GM19025 (cell line): ENCODE measurements at regions not wholly inside any gene's neighbourhood (a gene's known extent, or its start where the extent isn't known, plus 50 kb on each side); places are given as distances from the start of the nearest gene placed in this dataset.

Experiments used
- ATAC-seq: cut with Tn5 transposase; IDR thresholded peaks from one replicate; pipeline ENCODE4 v1.9.1; 2021; ENCODE audit warnings: mild to moderate bottlenecking, low read depth, moderate library complexity; ENCODE audit not compliant: unreplicated experiment

DNA sequence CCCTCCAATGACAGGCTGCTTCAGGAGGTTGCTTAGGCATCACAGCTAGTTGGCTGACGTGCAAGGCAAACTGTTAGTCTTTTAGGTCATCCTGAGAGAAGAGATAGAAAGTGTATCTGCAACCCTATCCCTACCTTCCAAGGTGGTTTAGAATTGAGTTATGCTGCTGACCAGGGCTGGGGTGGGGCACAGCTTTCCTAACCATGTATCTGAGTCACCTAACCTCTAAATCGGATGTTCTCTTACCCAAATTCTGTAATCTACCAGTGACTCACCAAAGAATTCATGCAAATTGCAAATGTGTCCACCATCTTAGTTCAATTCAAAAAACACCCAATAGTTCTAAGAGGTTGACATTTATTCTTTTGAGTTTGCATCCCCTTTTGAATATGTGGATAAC, 107.2 kb upstream of the DYNLRB2 start:
- ATAC-seq = no peak

DNA sequence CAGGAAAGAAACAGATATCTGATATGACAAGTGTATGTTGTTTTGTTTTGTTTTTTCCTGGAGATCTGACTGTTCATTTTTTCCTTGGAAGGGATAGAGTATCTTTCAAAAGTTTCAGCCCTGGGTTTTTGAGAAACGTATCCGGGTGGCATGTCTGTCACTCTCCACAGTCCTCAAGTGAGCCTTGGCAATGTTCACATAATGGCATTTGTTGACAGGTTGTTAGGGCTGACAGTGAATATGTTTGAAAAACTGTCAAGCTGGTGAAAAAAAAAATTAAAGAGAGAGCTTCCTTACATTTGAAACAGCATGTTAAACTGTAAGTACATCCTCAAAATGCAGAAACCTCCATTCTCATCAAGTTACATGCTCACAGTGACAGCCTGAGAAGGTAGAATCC, 113.0 kb upstream of the DYNLRB2 start:
- ATAC-seq = no peak

DNA sequence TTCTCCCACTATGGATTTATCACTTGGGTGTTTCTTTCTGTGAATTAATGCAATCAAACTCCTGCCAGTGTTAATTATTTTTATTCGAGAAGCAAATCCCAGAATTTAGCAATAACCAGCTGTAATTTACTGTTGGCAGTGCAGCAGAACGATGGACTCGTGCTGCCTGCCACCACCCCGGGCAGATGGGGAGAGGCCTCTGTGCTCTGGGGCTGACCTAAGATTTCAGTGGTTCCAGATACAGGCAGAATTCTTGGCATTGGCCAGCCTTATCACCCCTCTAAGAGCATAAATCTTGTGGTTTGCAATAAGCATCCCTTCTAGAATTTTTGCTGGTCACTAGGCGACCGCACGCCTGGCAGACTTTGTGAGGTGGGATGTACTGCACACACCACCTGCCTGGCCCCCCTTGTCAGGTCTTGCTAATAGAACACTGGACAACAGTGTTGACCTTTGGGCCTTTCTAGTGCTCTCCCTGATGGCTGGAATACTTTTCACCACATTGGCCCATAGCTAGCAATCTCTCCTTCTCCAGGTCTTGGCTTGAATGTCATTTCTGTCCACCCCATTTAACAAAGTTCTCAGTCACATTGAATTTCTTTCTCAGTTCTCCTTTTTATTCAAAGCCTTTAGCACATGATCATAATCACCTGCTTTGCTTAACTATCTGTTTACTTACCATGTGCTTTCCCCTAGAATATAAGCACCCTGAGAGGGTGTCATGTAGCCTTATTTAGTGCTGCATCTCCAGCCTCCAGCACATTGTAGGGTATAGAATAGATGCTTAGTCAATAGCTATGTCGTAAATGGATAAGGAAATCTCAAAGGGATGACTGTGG, 122.1 kb upstream of the DYNLRB2 start:
- ATAC-seq = no peak

DNA sequence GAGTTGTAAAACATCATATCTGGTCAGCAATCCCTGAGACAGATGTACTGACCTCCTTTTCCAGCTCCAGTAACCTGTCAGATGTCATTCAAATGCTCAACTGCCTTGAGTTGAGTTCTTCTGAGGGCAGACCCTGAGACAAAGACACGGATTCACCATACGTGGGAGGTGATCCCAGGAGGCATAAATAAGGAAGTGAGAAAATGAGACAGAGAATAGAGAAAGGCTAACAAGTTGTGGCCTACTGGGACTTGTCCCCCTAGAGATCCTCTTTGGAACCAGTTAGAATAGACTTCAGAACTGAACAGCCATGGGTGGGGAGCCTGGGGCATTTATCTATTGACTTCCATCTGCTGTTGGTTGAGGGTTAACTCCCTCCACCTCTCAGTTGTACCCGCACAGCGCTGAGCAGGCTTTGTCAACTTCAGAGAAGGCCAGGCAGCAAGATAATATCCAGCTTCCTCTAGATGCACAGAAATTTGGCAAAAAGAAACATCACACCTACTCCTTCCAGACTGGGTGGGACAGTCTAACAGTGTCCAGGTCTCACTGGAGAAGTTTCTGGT, 123.0 kb upstream of the DYNLRB2 start:
- ATAC-seq = no peak

DNA sequence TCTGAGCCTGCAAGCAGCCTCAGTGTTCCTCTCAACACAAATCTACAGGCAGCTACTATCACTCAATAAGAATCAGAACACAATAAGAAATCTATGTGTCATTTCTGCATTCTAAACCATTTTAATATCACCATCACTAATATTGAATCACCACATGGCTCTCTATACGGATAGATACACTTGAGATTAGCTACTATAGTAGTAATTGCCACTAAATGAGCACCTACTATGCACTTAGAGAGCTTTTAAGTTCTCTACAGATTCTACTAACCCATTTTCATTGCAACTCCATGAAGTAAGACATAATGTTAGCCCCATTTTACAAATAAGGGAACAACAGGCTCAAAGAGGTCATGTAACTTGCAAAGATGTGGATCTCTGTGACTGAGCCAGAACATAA, 132.8 kb upstream of the DYNLRB2 start:
- ATAC-seq = no peak

DNA sequence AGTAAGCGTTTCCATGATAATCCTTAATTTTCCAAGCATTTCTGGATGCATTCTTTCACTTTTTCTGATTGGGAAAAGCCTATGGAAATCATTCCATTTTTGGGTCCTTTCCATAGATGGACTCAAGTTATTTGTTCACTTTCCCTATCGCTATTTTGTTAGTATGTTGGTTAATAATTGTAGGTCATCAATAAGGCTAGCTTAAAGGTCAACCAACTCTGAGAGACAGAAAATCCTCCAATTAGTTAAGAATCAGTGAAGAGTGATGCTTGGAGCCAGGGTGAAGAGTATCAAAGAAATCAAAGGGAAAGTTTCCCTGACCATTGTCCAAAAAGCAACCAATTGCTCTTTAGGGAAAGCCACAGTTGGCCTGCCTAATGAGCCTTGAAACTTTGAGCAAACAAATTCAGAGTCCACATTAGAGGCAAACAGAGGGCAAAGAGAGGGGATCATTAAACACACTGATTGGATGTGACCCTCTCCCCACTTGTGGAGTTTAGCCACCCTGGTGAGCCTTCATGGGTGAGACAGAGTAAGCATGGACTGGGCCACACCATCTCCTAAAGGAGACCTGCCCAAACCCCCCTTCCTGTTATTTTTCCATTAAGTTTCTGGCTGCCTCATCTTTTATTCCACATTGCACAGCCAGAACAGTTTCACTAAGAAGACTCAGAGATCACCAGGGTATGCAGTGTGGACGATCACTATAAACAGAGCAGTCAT, 133.4 kb upstream of the DYNLRB2 start:
- ATAC-seq = no peak

DNA sequence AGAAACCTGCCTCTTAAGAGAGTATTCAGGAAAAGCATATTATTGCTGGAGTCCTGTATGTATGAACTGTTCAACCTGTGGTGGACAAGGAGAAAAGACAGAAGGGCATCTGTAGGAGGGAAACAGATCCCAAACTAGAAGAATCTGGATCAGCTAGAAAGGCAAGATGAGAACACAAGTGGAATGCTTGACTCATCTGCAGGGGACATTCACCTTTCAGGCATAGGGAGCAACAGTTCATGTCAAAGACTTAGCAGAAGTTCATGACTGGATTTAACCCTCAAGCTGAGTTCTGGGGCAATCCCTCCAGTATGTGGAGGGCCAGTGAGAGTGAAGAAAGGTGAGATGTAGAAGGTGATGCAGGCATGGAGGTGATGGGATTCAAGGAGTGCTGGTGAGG, 135.9 kb upstream of the DYNLRB2 start:
- ATAC-seq = no peak

DNA sequence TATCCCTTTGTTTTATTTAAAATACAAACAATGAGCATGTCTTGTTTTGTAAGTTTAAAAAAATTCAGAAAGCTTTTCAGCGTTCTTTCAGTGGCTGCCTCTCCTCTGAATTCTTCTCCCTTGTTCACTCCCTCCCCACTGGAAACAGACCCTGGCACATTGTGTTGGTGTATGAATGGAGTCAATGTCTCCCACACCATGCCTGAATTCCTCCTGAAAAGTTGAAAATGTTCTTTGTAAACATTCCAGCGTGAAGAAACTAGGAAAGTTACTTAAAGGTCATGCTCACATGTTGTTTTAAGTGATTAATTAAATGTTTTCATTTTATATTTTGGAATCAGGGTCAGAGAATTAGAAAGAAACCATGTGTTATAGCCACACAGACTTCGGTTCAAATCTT, 136.9 kb upstream of the DYNLRB2 start:
- no peak for ATAC-seq

DNA sequence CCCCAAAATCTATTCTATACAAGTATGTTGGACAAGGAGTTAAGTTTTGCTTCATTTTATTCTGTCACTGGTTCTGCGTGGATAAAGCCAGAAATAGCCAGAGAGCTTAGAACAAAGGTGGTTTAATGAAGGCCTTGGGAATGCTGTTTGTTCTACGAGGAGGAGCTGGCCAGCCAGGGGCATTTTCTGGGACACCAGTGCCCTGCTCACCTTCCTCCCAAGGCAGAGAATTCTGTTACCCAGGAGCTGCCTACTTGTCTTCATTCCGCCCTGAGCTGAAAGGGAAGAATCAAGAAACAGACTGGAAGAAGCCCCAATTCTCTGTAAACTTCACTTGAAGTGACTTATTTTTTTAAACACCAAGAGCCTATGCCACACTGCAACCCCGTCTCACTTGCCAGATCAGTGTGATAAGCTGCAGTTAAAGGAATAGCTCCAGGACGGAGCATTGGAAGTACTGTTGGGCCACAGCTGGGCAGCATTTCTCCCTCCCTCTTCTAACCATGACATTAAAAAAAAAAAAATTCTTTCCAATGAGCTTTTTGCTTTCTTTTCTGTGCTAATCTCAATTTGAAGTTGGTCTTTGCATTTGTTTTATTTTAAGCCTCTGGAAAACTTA, 149.8 kb upstream of the DYNLRB2 start:
- no peak for ATAC-seq

DNA sequence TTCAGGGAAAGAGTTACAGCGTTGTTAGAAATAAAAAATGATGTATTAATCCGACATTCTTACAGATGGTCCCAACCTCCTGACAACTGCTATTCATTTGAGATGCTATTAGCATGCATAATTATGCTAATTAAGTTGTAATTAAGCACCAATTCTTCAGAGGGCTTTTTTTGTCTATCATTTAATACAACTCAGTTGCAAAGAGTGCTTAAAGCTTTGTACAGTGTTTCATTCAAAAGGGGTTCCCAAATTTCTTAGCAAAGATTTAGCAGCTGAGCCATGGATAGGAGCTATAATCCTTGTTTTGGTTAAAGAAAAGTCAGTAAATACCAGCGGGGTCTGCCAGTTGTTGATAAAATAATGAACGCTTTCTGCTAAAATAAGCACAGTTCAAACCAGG, 150.7 kb upstream of the DYNLRB2 start:
- no peak for ATAC-seq

DNA sequence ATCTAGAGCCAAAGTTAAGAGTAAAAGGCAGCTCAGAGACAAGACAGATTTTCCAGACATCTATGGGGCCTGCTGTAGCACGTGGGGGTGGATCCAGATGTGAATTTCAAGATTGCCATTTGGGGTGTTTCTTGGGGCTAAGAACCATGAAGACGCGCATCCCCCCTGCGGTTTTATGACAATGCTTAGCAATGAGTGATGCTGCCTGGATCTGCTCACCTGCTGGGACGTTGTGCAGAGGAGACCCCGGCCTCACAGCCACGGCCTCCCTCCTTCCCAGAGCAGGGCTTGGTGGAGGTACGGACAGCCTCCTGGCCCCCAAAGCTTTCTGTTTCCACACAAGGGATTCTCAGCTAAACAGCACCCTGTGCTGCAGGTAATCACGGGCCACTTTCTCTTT, 151.5 kb upstream of the DYNLRB2 start:
- no peak for ATAC-seq

DNA sequence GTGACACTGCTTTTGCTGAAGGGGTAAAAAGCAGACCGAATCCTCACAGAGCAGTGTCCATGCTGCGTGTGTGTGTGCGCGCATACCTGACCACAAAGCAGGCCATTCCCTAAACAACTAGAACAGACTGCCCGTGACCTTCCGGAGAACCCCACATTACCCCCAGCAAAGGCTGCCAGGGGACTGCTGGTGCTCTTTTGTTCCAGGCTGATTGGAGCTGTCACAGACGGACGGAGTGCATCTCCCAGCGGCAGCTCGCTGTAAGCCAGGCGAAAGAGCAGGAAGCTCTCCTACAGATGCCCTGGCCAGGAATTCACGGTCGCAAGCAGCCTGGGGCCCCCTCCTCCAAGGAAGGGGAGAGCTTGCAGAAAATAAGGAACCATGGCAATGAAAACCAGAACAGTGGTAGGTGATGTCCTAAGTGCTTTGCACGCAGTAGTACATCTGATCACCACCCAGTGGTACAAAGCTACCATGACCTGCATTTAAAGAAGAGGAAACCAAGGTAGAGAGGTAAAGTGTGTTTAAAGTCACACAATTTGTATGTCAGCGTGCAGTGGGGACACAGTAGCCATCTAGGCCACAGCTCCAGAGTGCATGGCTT, 153.4 kb upstream of the DYNLRB2 start:
- no peak for ATAC-seq

DNA sequence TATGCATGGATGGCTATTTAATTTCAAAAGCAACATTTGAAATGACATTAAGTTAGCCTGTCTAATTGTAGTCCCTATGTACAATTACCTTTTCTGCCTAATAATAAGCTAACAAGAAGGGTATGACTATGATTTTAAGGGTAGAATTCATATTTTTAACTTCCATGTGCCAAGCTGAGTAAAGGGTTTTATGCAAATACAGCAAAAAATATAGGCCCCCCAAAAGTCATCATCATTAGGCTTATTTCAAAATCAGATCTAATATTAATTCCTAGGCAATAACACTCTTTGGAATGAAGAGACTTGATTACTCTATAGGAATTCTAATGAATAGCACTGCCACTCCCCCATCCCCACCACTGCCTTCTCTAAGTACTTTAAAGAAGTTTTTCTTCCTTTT, 155.9 kb upstream of the DYNLRB2 start:
- no peak for ATAC-seq

DNA sequence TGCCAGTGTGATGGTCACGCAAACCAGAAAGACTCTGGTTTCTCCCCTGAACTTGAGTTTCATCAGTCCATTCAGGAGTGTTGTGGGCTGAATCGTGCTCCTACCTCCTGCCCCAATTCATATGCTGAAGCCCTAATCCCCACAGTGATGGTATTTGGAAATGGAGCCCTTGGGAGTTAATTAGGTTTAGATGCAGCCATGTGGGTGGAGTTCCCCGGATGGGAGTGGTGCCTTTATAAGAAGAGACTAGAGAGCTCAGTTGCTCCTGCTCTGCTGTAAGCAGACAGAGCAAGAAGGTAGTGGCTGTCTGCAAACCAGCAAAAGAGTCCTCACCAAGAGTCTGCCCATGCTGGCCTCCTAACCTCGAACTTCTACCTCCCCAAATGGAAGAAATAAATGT, 160.3 kb upstream of the DYNLRB2 start:
- ATAC-seq = no peak

DNA sequence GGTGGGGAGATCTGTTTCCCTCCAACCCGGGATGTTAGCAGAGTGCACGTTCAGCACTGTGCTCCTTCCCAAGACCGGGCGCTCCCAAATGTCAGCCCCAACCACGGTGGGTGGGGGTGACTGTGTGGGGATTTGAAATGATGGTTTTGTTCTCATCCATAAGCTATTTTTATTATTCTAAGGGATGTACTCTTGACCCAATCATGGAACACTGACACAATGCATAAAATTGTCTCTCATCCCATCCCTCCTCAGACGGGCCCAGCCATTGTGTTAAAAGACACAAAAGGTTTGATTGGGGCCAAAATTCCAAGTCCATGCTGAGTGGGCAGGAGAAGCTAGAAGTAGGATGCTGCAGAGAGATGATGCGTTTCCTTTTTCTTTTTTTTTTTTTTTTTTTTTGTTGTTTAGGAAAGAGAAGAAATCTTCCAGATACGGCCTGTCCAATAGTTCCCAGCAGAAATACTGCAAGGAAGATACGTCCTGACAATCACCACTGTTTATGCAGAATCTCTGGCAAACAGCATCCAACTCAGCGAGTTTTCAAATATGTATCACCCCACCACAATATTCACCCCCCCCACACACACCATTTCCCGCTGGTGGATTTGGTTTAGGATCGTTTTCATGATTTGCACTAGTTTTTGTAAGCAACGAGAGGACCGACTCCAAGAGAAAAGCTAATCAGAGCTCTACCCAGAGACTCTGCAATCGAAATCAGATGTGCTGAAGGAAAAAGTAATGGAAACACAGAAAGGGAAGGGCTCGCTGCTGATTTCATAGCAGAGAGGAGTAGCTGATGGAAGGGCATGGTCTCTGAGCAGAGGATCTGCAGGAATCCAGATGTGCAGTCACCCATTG, 163.5 kb upstream of the DYNLRB2 start:
- no peak for ATAC-seq

DNA sequence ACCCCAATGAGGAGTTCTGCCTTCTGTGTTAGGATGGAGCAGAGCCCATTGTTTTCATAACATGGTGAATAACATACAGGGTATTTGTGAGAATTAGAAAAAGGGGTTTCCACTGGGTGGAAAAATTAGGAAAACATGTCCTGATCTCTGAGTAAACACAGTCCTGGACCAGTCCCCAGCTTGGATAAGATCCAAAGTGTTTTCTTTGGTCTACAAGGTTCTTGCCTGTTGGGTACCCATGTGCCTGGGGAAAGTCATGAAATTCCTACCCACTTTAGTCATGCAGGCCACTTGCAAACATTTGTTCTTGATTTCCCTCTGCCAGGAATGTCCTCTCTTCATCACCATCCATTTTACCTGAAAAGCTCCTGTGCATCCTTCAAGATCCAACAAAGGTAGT, 164.8 kb upstream of the DYNLRB2 start:
- no peak for ATAC-seq

DNA sequence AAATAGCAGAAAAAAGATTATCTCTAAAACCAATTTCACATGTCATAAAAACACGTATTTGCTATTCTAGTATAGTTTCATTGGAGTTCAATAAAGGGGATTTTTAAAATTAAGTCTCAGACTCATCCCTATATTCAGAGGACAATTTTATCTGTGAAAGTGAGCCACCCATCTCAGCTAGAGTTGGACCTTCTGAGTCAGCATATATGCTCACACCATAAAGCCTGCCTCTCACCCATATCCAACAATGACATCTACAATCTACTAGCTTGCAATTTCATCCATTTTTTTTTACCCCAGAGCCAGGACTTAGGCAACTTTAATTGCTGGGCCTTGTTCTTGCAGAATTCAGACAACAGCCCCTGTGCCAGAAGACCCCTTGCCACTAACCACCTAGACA, 165.3 kb upstream of the DYNLRB2 start:
- ATAC-seq = no peak

DNA sequence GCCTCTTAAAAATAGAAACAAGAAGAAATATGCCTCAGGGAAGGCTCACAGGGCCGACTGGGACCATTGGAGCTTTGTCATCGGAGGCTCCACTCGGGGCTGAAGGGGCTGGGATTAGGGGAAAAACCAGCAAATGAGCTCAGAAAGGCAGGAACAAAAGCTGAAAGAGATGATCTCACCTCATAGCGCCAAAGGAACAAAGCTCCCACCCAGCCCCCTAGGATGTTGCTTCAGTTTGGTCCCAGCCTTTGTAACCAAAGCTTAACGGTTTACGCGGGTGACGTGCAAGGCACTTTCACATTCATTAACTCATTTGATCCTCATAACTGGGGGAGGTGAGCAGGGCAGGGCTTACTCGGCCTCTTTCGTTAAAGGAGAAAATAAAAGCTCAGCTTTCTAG, 168.5 kb upstream of the DYNLRB2 start:
- ATAC-seq = no peak

DNA sequence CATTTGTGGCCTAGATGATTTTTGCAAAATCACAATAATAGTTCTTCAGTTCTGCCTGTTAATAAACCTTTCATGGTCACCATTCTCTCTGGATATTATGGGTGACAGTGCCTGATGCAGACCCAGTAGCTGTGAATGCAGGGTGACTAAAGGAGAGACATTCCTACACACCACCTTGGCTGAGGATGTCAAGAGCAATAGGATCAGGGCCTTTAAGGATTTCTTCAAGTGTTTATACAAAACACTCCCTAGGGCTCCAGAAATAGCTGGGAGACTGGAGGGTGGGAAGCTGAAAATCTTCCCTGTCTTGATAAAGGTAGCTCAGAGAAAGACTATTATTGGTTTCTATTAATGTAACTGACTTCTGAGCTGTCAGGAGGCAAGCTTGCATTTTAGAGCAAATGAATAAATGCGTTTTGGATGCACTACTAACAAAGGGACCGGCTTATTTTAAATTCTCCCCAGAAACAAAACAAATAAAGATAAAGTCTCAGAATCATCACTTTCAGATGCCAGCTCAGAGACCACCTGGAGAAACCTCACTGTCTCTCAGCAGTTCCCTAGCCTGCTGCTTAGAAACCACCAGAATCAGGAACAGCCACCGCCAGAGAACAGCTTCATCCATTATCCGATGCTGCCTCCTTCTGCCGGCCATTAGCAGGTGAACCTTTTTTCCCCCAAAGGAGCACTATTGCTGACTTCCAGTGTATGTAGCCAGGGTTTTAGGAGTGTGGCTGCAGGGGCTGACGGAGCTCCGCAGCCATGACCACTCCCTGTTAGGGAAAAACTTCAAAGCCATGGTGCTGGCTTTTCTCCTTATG, 171.4 kb upstream of the DYNLRB2 start:
- no peak for ATAC-seq
